ENCODE measurements at regions not wholly inside any gene's neighbourhood (a gene's known extent, or its start where the extent isn't known, plus 50 kb on each side); places are given as distances from the start of the nearest gene placed in this dataset.
"Not testable (repeated sequence)": the region's sequence is repeated elsewhere in the genome, so short reads cannot be mapped to it uniquely, and the experiment has no call there.

- no peak for DNase-seq
Observed at GRCh38 chr7:45413419-45413818, 160.7 kb upstream of the ADCY1 start.

- DNase-seq = no peak
Observed at GRCh38 chr7:45414226-45414625, 159.9 kb upstream of the ADCY1 start.

GRCh38 chr7:45415265-45415664 is 158.9 kb upstream of the ADCY1 start:
- no peak for DNase-seq

- DNase-seq = no peak
Observed at GRCh38 chr7:45416846-45417245, 157.3 kb upstream of the ADCY1 start.

GRCh38 chr7:45417268-45417667 is 156.9 kb upstream of the ADCY1 start:
- no peak for DNase-seq

GRCh38 chr7:45417735-45418134 is 156.4 kb upstream of the ADCY1 start:
- no peak for DNase-seq

GRCh38 chr7:45420843-45421495 is 153.2 kb upstream of the ADCY1 start:
- no peak for DNase-seq

- no peak for DNase-seq
Observed at GRCh38 chr7:45421806-45422205, 152.4 kb upstream of the ADCY1 start.

GRCh38 chr7:45430397-45430796 is 143.8 kb upstream of the ADCY1 start:
- DNase-seq = no peak

- no peak for DNase-seq
Observed at GRCh38 chr7:45434167-45434784, 139.9 kb upstream of the ADCY1 start.

- DNase-seq = no peak
Observed at GRCh38 chr7:45435131-45435530, 139.0 kb upstream of the ADCY1 start.

- no peak for DNase-seq
Observed at GRCh38 chr7:45435846-45436245, 138.3 kb upstream of the ADCY1 start.

- not testable (repeated sequence) for DNase-seq
Observed at GRCh38 chr7:45440776-45441175, 133.4 kb upstream of the ADCY1 start.

GRCh38 chr7:45443263-45443662 is 130.9 kb upstream of the ADCY1 start:
- no peak for DNase-seq

GRCh38 chr7:45446195-45446944 is 127.8 kb upstream of the ADCY1 start:
- DNase-seq = no peak

GRCh38 chr7:45447296-45447695 is 126.9 kb upstream of the ADCY1 start:
- DNase-seq = no peak

GRCh38 chr7:45450571-45451204 is 123.5 kb upstream of the ADCY1 start:
- DNase-seq = no peak

- no peak for DNase-seq
Observed at GRCh38 chr7:45451342-45452035, 122.7 kb upstream of the ADCY1 start.

GRCh38 chr7:45454771-45455170 is 119.4 kb upstream of the ADCY1 start:
- DNase-seq = no peak

GRCh38 chr7:45455662-45456061 is 118.5 kb upstream of the ADCY1 start:
- no peak for DNase-seq

GRCh38 chr7:45456105-45456504 is 118.1 kb upstream of the ADCY1 start:
- DNase-seq = no peak

GRCh38 chr7:45456747-45457524 is 117.2 kb upstream of the ADCY1 start:
- no peak for DNase-seq
